Stimulated activated CD4-positive, alpha-beta T cell treated with anti-CD3 and anti-CD28 coated beads, Interleukin-4, amount 100 ng/mL, for 1 hour (primary cell): ENCODE measurements at regions not wholly inside any gene's neighbourhood (a gene's known extent, or its start where the extent isn't known, plus 50 kb on each side); places are given as distances from the start of the nearest gene placed in this dataset.

ENCODE experiments used
- DNase-seq: peaks from one replicate; pipeline ENCODE4 v3.0.0-alpha.2; 2020

- no peak for DNase-seq
These were observed 112.8 kb upstream of the NABP1 start for GRCh38 chr2:191565120-191565519.

- no peak for DNase-seq
These were observed 112.2 kb upstream of the NABP1 start for GRCh38 chr2:191565647-191566198.

- DNase-seq, result peak; percentile 64
These were observed 111.6 kb upstream of the NABP1 start for GRCh38 chr2:191566344-191566743.

- DNase-seq, result no peak
These were observed 110.7 kb upstream of the NABP1 start for GRCh38 chr2:191567206-191567605.

- DNase-seq, result no peak
These were observed 108.9 kb upstream of the NABP1 start for GRCh38 chr2:191569025-191569424.

- DNase-seq, result no peak
These were observed 106.7 kb upstream of the NABP1 start for GRCh38 chr2:191571163-191571769.

GRCh38 chr2:191572319-191572718 lies 105.6 kb upstream of the NABP1 start:
- DNase-seq, result no peak

- no peak for DNase-seq
These were observed 104.7 kb upstream of the NABP1 start for GRCh38 chr2:191573216-191573615.

- no peak for DNase-seq
These were observed 103.7 kb upstream of the NABP1 start for GRCh38 chr2:191574232-191574631.

- no peak for DNase-seq
These were observed 100.3 kb upstream of the NABP1 start for GRCh38 chr2:191577605-191578004.

GRCh38 chr2:191578031-191578430 lies 99.9 kb upstream of the NABP1 start:
- DNase-seq, result no peak

- no peak for DNase-seq
These were observed 97.4 kb upstream of the NABP1 start for GRCh38 chr2:191580581-191580980.

GRCh38 chr2:191581003-191581402 lies 96.9 kb upstream of the NABP1 start:
- no peak for DNase-seq

- DNase-seq, result no peak
These were observed 95.6 kb upstream of the NABP1 start for GRCh38 chr2:191582355-191582754.

- DNase-seq, result no peak
These were observed 86.9 kb upstream of the NABP1 start for GRCh38 chr2:191591025-191591424.

- no peak for DNase-seq
These were observed 84.1 kb upstream of the NABP1 start for GRCh38 chr2:191593622-191594385.

GRCh38 chr2:191597186-191597751 lies 80.7 kb upstream of the NABP1 start:
- DNase-seq, result no peak

- DNase-seq, result no peak
These were observed 79.6 kb upstream of the NABP1 start for GRCh38 chr2:191598296-191598695.

GRCh38 chr2:191601060-191601459 lies 76.9 kb upstream of the NABP1 start:
- DNase-seq, result no peak

GRCh38 chr2:191604154-191604553 lies 73.8 kb upstream of the NABP1 start:
- no peak for DNase-seq

GRCh38 chr2:191607096-191607495 lies 70.8 kb upstream of the NABP1 start:
- DNase-seq, result no peak

GRCh38 chr2:191610756-191611155 lies 67.2 kb upstream of the NABP1 start:
- DNase-seq, result no peak

- DNase-seq, result no peak
These were observed 66.3 kb upstream of the NABP1 start for GRCh38 chr2:191611614-191612013.

- no peak for DNase-seq
These were observed 65.4 kb upstream of the NABP1 start for GRCh38 chr2:191612496-191612895.
